Testis (tissue), 2 donors: ENCODE measurements at regions not wholly inside any gene's neighbourhood (a gene's known extent, or its start where the extent isn't known, plus 50 kb on each side); places are given as distances from the start of the nearest gene placed in this dataset.

ENCODE experiments used
- DNase-seq: peaks from one replicate; pipeline ENCODE4 v3.0.0-alpha.2; 2019
- H3K27ac ChIP-seq, 2 donors: fragments of 200-600 bp; sonication (generic); one replicate each; pipeline ENCODE4 v1.5.1; 2019
- H3K27me3 ChIP-seq: fragments of 200-600 bp; sonication (generic); one replicate; pipeline ENCODE4 v1.5.1; 2019
- H3K36me3 ChIP-seq: fragments of 200-600 bp; sonication (generic); one replicate; pipeline ENCODE4 v1.5.1; 2017; ENCODE audit warnings: low read depth; ENCODE audit errors: missing control alignments
- H3K4me1 ChIP-seq: fragments of 200-600 bp; sonication (generic); one replicate; pipeline ENCODE4 v1.5.1; 2019
- H3K4me3 ChIP-seq, 2 donors: fragments of 200-600 bp; sonication (generic); one replicate each; pipeline ENCODE4 v1.5.1; 2017 to 2019
- H3K9me3 ChIP-seq: fragments of 200-600 bp; sonication (generic); one replicate; pipeline ENCODE4 v1.5.1; 2017
- POLR2A ChIP-seq: fragments of 450-650 bp; IDR thresholded peaks from one replicate; pipeline ENCODE4 v1.6.1; 2017; ENCODE audit warnings: antibody characterized with exemption, mild to moderate bottlenecking, moderate library complexity
- WGBS, 2 donors: methylation state at CpG; one replicate each; pipeline ENCODE4 v1.1.5; 2018; 5-methylcytosine and 5-hydroxymethylcytosine counted together
- intact Hi-C: fragments of 100-400 bp; cut with DNase I; formaldehyde crosslinking; loops from one replicate; pipeline ENCODE4 v1.15.1; 2023; ENCODE audit warnings: low total_unique reads
- TF ChIP-seq, protein P1 (sequence below), 3 experiments: fragments of 450-650 bp in 2 of 3; fragments of 200-600 bp in 1 of 3; sonication (generic) in 1 of 3; IDR thresholded peaks; one replicate each; pipeline ENCODE4 v1.5.1; 2016 to 2019; ENCODE audit warnings: antibody characterized with exemption in 3 of 3, mild to moderate bottlenecking in 2 of 3, moderate library complexity in 1 of 3

DNA sequence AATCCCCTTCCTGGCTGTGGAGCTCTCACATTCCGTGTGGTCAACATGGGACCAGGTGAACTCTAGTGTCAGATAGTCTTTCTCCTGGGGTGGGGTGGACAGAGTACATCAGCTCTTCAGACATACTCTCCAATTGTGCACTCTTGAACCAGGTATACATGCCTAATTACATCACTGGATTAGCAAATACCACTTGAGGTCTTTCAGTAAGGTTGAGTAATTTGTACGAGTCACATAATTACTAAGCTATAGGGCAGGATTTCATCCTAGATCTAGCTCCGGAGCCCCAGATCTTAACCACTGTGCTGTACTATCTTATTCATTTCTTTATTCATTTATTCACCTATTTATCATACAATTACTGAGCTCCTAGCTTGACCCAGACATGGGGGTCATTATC, 821.3 kb downstream of the TFAP2A start:
- no peaks in the 10 kb centered on the region for H3K4me1 ChIP-seq
- no peak overlapping the region for H3K27ac ChIP-seq
- no peak overlapping the region for H3K4me3 ChIP-seq
- H3K27me3 ChIP-seq, result no peaks in the 10 kb centered on the region
- no peak for TF ChIP-seq POLR2A
- TF ChIP-seq, protein P1, sequence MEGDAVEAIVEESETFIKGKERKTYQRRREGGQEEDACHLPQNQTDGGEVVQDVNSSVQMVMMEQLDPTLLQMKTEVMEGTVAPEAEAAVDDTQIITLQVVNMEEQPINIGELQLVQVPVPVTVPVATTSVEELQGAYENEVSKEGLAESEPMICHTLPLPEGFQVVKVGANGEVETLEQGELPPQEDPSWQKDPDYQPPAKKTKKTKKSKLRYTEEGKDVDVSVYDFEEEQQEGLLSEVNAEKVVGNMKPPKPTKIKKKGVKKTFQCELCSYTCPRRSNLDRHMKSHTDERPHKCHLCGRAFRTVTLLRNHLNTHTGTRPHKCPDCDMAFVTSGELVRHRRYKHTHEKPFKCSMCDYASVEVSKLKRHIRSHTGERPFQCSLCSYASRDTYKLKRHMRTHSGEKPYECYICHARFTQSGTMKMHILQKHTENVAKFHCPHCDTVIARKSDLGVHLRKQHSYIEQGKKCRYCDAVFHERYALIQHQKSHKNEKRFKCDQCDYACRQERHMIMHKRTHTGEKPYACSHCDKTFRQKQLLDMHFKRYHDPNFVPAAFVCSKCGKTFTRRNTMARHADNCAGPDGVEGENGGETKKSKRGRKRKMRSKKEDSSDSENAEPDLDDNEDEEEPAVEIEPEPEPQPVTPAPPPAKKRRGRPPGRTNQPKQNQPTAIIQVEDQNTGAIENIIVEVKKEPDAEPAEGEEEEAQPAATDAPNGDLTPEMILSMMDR (IDR thresholded peaks at IDR 0.05), result no peak
- 77 to 82% methylated on average over 3 of the region's 3 CpGs for WGBS, 2 donors
- no peak for DNase-seq
- H3K36me3 ChIP-seq, result no peaks in the 10 kb centered on the region
- no peaks in the 10 kb centered on the region for H3K9me3 ChIP-seq
- intact Hi-C loops, result no loop called here

DNA sequence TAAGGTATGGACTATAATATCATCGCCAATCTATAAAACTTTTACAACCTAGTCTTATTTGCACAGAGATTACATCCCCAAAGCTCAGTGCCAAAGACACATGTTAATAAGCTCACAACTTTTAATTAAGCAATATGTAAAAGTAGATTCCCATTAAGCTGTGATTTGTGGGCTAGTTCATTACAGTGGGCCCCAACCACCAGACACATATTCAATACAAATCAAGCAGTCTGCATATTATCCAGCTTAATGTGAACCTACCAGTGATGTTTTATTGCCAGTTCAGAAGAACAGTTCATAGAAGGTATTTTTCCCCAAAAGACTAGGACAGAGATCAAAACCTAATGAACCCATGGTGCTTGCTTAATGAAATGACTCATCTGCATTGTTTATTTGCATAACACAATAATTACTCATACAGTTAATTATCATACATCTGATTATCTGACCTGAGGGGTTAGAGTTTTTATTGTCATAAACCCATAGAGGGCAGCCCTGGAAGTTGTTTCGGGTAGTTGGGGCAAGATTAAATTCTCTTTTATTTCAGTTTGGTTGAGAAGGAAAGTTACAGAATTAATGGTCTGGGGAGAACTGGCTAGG, 831.0 kb downstream of the TFAP2A start:
- 82 to 91% methylated on average over 2 of the region's 2 CpGs for WGBS, 2 donors
- TF ChIP-seq, protein P1 (IDR thresholded peaks at IDR 0.05), result no peak
- no peak for TF ChIP-seq POLR2A
- Histone ChIP-seq H3K27ac (no peak overlapping the region), H3K4me1 (no peaks in the 10 kb centered on the region), H3K36me3 (no peaks in the 10 kb centered on the region), H3K4me3 (no peak overlapping the region), H3K27me3 (no peaks in the 10 kb centered on the region), H3K9me3 (no peaks in the 10 kb centered on the region)
- no peak for DNase-seq
- intact Hi-C loops, result no loop called here

DNA sequence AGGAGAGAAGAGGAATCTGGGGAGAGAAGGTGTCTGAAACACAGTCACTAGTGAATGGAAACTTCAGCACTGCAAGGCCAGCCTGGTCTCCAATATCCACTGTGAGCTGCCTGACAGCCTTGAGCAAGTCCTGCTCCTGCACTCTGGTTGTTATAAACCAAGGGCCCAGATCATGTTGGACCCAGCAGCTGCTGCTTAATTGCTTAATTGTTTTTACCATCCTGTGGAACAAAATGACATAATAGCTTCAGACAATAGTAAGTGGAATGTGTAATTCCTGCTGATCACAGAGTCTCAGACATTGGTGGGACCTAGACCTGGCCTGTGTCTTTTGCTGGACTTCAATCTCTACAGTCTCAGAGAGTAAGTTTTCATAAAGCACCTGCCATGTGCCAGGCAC, 833.7 kb downstream of the TFAP2A start:
- no peaks in the 10 kb centered on the region for H3K36me3 ChIP-seq
- H3K27me3 ChIP-seq, result no peaks in the 10 kb centered on the region
- no peak for DNase-seq
- H3K9me3 ChIP-seq, result no peaks in the 10 kb centered on the region
- no peak for TF ChIP-seq POLR2A
- TF ChIP-seq, protein P1 (IDR thresholded peaks at IDR 0.05), result no peak
- no peak overlapping the region for H3K27ac ChIP-seq
- H3K4me3 ChIP-seq, result no peak overlapping the region
- intact Hi-C loops, result no loop called here
- H3K4me1 ChIP-seq, result no peaks in the 10 kb centered on the region

DNA sequence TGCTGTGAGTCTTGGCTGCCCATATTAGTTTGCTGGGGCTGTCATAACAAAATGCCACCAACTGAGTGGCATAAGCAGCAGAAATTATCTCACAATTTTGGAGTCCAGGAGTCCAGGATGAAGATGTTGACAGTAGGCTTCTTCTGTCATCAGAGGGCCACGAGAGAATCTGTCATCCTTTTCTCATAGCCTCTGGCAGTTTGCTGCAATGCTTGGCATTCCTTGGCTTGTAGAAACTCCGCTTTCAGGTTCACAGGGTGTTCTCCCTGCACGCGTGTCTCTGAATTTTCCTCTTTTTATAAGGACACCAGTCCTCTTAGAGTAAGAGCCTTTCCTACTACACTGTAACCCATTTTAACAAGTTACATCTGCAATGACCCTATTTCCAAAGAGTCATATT, 838.4 kb downstream of the TFAP2A start:
- H3K9me3 ChIP-seq, result no peaks in the 10 kb centered on the region
- no peaks in the 10 kb centered on the region for H3K36me3 ChIP-seq
- H3K27ac ChIP-seq, result no peak overlapping the region
- no peaks in the 10 kb centered on the region for H3K4me1 ChIP-seq
- no peaks in the 10 kb centered on the region for H3K27me3 ChIP-seq
- TF ChIP-seq, protein P1 (IDR thresholded peaks at IDR 0.05), result no peak
- no peak for TF ChIP-seq POLR2A
- DNase-seq, result no peak
- no peak overlapping the region for H3K4me3 ChIP-seq
- WGBS, 2 donors, result 85 to 96% methylated on average over 4 of the region's 4 CpGs
- intact Hi-C loops, result no loop called here

DNA sequence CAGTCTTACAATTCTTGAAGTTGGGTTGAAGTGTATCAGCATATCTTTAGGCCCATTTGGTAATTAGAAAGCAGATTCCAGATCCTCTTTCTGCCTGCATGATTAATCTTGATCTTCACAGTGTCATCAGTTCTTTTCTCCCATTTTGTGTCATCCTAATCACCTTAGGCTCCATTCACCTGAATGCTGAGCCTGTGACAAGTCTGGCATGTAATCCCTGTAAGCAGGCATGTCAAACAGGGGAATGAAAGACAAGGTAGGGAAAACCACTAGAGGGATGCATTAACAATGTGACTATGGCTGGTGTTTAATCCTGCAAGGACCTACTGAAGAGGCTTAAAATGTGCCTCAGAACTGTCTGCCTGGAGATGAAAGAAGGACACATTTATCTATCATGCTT, 848.8 kb downstream of the TFAP2A start:
- no peak for DNase-seq
- H3K4me3 ChIP-seq, result no peak overlapping the region
- intact Hi-C loops, result no loop called here
- no peak overlapping the region for H3K27ac ChIP-seq
- H3K9me3 ChIP-seq, result no peaks in the 10 kb centered on the region
- H3K27me3 ChIP-seq, result no peaks in the 10 kb centered on the region
- no peaks in the 10 kb centered on the region for H3K4me1 ChIP-seq
- TF ChIP-seq, protein P1 (IDR thresholded peaks at IDR 0.05), result no peak
- TF ChIP-seq POLR2A, result no peak
- no peaks in the 10 kb centered on the region for H3K36me3 ChIP-seq
